HG02973 (cell line): ENCODE measurements at regions not wholly inside any gene's neighbourhood (a gene's known extent, or its start where the extent isn't known, plus 50 kb on each side); places are given as distances from the start of the nearest gene placed in this dataset.
"Not testable (repeated sequence)": the region's sequence is repeated elsewhere in the genome, so short reads cannot be mapped to it uniquely, and the experiment has no call there.

ENCODE experiments used
- ATAC-seq: cut with Tn5 transposase; IDR thresholded peaks from one replicate; pipeline ENCODE4 v1.9.1; 2021; ENCODE audit warnings: moderate library complexity; ENCODE audit not compliant: unreplicated experiment

DNA sequence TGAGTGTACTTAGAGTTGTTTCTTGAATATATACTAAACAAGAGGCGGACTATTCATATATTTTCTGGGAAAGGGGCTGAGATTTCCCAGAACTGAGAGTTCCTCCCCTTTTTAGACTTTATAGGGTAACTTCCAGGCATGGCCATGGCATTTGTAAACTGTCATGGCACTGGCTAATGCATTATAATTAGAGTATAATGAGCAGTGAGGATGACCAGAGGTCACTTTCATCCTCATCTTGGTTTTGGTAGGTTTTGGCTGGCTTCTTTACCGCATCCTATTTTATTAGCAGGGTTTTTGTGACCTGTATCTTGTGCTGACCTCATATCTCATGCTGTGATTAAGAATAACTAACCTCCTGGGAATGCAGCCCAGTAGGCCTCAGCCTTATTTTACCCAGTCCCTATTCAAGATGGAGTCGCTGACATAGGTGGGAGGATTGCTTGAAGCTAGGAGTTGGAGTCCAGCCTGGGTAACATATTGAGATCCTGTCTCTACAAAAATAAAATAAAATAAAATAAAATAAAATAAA, 91.4 kb downstream of the MOBP start:
- ATAC-seq: no peak

DNA sequence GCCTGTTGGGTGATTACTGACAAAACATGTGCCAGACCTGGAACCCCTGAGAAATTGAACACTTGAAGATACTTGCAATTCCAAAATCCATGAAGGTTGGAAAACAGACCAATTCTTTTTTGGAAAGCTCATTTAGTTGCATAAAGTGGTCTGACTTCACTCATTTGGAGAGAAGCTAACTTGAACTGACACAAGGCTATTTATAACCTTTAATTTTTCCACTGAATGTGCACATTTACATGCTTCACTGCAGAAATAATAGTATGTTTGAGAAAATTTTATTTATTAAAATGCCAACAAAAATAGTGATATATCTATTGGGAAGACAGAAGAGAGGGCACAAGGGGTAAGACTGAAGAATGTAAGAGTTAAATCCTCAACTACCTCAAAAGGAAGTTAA, 92.1 kb downstream of the MOBP start:
- ATAC-seq: no peak

DNA sequence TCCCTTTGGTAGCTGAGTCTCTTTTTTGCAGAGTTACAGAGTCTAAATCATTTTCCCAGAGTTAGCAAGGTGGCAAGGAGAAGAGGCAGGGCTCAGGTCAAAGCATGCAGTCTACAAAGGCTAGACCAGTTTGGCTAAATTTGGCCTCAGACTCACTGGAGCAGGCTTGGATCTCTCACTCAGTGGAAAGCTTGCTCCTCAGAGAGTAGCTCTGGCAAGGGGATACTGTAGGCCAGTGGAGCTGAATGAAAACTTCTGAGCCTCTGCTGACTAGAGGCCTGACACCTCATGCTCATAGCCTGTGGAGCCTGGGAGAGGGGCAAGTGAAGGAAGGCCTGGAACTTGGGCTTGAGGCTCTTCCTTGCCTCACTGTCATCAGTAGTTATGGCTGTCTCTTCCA, 101.0 kb downstream of the MOBP start:
- no peak for ATAC-seq

DNA sequence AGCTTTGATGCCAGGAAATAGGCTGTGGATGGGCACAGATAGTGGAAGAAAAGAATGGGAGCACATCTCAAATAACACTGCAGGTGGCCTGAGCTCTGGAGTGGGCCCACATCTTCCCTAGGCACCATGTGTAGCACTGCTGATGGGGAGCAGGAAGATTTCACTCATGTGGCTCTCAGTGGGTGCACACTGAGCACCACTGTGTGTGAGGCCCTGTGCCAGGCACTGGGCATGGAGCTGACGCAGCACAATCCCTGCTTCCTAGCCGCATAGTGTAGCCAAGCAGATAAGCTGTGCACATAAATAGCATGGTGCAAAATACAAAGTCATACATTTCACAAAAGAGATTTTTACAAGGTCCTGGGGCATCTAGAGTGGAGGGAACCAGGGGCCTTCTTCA, 101.6 kb downstream of the MOBP start:
- no peak for ATAC-seq

DNA sequence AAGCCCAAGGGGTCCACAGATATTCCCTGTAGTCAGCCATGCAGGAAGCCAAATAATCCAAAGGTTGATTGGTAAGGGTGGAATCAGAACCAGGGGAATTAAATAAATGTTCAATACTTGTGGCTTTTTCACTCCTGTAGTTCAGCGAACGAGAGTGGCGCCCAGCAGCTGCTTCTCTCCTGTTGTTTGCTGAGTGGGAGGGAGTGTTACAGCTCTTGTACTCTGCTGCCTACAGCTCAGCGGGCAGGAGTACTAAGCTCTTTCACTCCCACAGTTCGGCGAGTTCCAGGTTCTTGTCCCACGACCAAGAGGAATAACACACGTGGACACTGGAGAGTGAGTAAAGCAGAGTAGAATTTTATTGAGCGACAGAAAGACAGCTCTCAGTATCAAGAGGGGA, 105.9 kb downstream of the MOBP start:
- ATAC-seq: no peak

DNA sequence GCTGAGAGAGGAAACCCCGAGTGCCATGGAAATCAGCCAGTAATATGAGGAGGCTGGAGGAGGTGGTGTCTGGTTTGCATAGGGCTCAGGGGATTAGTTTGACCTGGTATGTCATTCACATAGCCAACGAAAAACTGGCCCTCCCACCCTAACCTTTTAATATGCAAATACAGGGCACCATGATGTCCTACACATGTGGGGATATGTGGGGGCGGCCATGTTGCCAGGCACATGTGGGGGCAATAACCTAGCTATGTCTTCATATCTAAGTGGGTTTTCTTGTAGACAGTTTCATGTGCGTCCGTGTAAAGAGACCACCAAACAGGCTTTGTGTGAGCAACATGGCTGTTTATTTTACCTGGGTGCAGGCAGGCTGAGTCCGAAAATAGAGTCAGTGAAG, 110.1 kb downstream of the MOBP start:
- ATAC-seq: no peak

DNA sequence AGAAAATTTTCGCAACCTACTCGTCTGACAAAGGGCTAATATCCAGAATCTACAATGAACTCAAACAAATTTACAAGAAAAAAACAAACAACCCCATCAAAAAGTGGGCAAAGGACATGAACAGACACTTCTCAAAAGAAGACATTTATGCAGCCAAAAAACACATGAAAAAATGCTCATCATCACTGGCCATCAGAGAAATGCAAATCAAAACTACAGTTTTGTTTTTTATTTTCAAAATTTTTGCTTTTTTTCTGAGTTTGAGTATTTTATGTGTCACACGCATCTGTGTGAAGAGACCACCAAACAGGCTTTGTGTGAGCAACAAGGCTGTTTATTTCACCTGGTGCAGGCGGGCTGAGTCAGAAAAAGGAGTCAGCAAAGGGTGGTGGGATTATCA, 118.7 kb downstream of the MOBP start:
- not testable (repeated sequence) for ATAC-seq

DNA sequence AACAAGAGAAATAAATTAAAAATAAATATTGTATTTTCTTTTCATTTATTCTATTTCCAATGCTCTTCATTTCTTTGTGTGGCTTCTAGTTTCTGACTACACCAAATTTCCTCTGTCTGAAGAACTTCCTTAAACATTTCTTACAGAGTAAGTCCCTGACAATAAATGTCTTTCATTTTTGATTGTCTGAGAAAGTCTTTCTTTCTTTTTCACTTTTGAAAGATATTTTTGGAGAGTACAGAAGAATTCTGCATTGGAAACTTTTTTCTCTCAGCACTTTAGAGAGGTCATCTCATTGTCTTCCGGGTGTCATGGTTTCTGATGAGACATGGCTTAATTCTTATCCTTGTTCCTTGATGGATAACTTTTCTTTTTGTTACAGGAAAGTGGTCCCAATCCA, 119.6 kb downstream of the MOBP start:
- no peak for ATAC-seq

DNA sequence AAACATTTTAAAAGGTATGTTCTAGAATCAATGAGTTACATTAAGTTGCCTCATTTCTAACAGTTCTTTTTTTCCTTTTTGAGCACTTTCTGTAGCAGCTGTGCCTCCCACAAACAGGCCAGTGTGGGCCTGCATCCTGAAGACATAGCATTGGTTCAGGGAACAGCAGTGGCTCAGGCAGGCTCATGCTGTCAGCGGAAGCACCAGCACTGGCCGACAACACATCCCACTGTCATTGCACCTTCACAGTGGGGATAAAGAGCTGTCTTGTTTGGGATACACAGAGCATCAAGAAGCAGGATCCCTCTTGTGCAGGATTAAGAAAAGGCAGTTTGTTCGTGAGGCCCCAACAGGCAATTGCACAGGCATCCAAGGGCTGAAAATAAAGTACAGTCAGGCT, 123.3 kb downstream of the MOBP start:
- no peak for ATAC-seq

DNA sequence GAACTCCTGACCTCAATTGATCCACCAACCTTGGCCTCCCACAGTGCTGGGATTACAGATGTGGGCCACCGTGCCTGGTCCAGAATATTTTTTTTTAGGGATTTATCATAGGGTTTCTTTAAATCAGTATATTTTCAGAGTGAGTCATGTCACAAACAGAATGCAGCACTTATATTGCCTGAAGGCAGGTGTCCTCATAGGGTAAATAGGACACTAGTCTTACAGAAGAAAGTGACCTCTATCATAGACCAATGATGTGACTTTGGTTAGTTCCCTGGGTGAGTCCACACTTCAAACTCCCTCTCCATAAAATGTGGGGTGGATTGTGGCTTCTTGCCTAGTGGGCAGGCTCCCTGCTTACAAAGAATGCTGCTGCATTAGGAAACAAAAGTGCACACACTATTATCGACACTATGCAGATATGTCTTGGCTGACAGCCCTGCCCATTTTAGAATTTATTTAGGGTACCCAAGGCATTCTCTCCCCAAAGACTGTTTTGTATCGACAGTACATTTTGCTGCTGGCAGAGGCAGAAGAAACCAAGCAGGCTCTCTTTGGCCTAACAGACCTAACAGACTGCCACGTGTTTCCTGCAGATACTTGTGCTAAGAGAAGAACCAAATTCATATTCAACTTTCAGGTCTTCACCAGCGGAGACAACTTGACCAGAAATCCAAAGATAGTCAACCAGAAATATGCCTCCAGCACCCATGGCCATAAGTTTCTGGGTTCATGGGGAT, 125.0 kb downstream of the MOBP start:
- ATAC-seq: no peak

DNA sequence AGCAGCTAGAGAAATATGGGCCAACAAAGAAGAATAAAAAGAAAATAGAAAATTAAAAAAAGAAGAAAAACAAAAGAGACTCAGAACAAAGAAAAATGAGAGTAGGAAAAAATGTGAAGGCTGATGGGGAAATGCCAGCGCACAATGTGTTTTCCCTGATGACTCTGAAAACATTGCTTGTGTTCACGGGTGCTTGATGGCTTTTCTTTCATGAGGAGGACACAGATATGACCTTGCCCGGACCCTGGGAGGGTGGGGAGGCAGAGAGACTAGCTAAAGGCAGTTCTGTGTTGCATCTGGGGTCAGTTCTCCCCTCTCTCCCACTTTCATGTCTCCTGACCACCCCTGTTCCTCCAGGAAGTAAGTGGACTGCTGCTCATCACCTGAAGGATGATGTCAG, 125.9 kb downstream of the MOBP start:
- no peak for ATAC-seq

DNA sequence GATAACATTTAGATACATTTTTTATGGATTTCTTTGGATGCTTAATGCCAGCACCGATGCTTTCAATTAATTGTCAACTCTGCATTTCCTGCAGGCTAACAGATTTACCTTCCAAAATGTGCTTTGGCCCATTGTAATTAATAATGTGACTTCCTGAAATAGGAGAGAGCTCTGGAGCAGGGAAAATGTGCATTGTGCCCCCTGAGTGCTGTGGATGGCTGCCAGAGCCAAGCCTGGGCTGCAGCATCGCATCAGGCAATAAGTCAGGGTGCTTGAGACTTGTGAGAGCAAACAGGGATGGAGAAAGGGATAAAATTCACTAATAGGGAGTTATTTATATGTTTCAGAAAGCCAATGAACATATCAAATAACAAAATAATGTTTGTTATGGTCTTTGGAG, 133.8 kb downstream of the MOBP start:
- no peak for ATAC-seq

DNA sequence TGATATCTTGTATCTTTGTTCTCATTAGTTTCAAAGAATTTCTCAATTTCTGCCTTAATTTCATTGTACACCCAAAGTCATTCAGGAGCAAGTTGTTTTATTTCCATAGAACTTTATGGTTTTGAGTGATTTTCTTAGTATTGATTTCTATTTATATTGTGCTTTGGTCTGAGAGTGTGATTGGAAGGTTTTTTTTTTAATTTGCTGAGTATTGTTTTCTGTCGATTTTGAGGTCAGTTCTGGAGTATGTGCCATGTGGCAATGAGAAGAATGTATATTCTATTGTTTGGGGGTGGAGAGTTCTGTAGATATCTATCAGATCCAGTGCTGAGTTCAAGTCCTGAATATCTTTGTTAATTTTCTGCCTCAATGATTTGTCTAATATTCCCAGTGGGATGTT, 138.4 kb downstream of the MOBP start:
- ATAC-seq: no peak

DNA sequence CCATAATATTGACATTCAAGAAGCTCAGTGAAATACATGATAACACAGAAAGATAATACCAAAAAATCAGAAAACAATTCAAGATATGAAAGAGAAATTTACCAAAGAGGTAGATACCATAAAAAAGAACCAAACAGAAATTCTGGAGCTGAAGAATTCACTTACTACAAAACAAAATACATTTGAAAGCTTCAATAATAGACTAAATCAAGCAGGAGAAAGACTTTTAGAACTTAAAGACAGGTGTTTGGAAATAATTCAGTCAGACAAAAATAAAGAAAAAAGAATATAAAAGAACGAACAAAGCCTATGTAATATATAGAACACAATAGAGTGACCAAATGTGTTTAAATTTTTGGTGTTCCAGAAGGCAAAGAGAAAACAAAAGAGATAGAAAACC, 158.7 kb downstream of the MOBP start:
- ATAC-seq: no peak

DNA sequence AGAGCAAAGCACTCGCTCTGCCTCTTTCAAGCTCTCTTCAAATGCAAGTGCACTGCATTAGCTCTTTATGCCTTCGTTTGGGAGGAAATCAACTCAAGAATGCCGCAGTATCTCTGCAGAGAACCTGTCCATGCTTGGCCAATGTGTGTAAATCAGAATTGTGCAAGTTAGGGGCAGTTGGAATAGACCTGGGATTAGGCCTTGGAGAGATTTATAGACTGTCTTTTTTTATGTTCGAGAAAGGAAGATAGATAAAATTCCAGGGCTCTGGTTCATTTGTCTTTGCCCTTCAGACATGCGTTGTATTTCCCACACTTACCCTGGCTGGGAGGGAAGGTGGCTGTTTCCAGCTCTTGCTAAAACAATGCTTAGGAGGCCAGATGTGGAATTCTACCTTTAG, 163.7 kb downstream of the MOBP start:
- ATAC-seq: no peak

DNA sequence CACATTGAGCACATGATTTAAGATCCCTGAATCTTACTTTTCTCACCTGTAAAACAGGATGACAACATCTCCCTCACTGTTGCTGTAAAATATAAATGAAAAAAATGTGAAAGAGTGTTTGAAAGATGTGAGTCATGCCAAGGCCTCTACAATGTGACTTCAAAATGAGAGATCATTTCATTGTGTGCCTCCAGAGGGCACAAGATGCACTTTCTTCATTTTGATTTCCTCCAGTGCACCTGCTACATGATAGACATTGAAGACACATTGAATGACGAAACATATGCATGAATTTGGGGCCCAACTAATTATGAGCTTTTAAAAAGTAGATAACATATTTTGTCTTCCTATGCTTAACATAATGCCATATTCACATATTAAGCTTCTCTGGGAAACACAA, 170.3 kb downstream of the MOBP start:
- no peak for ATAC-seq

DNA sequence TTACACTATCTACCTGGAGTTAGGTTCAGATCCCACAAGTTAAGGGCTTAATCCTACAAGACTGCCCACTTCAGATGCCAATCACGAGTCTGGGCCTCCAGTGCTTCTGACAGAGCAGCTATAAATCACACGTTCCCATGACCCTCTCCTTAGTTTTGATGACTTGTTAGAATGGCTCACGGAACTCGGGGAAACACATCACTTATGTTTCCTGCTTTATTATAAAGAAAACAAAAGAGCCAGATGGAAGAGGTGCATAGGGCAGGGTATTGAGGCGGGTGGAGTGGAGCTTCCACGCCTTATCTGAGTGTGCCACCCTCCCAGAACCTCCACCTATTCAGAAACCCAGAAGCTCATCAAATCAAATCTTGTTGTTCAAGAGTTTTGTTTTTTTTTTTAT, 170.8 kb downstream of the MOBP start:
- no peak for ATAC-seq

DNA sequence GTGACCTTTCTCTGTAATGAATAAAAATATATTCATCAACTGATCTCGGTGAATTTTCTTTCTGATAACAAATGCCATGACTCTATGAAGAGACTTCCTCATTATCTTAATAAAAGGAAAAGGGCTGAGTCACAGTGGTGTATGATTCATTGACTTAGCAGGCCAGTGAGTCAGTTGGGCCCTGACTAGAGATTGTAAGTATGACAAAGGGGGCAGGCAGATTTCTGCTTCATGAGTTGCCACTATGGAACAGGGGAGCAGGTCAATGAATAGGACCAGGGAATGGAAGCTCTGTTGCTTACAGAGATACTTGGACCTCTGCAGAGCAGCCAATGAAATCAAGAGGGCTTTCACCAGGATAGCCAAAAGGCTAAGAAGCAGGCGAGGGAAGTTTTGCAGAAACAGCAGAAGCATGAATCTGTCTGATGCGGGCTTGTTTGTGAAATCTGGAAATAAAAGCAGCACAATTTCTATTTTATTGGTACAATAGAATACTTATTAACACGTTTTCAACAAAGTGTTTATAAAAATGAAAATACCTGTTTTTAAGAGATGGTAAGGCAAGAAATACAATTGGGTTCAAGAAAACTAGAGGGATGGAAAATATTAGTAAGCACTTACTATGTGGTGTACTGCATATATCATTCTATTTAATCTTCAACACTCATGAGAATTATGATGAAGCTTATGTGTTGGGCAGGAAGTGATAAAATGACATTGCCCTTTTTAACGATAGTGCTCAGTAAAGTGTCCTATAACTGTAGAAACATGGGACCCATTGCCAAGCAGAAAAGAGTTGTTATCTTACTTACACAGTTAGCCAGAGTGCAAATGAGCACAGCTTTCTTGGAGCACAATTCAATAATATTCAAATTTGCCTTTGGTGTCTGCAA, 169.8 kb upstream of the MYRIP start:
- no peak for ATAC-seq

DNA sequence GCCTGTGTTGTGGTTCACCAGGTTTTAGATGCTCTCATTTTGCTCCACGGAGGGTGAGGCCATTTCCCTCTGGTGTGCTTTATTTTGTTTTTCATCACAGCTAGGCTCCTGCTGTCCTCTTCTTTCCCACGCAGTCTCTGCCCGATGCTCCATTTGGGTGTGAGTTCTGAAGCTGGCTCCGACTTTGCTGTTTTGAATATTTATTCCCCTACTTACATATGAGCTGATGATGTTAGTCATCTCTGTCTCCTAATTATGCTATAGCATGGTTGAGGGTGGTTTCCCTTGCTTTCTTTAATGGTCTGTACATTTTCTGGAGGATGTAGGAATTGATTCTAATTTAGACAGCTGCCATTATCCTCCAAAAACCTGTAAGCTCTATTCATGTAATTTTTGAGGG, 168.1 kb upstream of the MYRIP start:
- no peak for ATAC-seq

DNA sequence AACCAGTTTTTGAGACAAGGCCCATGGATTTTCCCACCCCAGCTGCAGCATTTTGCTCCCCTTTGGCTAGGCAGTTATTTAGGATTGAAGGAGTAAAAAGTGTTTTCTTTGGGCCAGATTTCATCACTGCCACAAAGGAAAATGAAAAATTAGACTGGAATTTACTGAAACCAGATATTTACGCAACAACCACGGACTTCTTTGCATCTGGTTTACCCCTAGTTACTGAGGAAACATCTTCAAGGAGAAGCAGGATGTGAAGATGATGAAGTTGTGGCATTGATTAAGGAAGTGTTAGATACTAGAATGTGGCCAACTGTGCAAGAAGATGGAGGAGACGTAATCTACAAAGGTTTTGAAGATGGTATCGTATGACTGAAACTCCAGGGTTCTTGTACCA, 165.2 kb upstream of the MYRIP start:
- no peak for ATAC-seq

DNA sequence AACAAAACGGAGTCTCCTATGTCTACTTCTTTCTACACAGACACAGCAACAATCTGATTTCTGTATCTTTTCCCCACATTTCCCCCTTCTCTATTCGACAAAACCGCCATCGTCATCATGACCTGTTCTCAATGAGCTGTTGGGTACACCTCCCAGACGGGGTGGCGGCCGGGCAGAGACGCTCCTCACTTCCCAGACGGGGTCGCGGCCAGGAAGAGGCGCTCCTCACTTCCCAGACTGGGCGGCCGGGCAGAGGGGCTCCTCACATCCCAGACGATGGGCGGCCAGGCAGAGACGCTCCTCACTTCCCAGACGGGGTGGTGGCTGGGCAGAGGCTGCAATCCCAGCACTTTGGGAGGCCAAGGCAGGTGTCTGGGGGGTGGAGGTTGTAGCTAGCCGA, 158.2 kb upstream of the MYRIP start:
- ATAC-seq: not testable (repeated sequence)
